Mucosa of descending colon (tissue), 3 donors: ENCODE measurements at regions not wholly inside any gene's neighbourhood (a gene's known extent, or its start where the extent isn't known, plus 50 kb on each side); places are given as distances from the start of the nearest gene placed in this dataset.

Source experiments
- ATAC-seq: fragments of 200-7000 bp; cut with Tn5 transposase; one replicate; pipeline ENCODE4 v1.9.1; 2020; ENCODE audit warnings: mild to moderate bottlenecking, moderate library complexity
- DNase-seq, 3 donors: peaks; one replicate each; pipeline ENCODE4 v3.0.0-alpha.2; 2020
- H3K36me3 ChIP-seq: fragments of 200-600 bp; one replicate; pipeline ENCODE4 v1.8.0; 2021; ENCODE audit warnings: low read depth, mild to moderate bottlenecking
- H3K4me1 ChIP-seq: fragments of 200-600 bp; one replicate; pipeline ENCODE4 v1.8.0; 2021; ENCODE audit warnings: low read depth, mild to moderate bottlenecking
- H3K4me3 ChIP-seq: fragments of 200-600 bp; one replicate; pipeline ENCODE4 v1.8.0; 2021; ENCODE audit warnings: mild to moderate bottlenecking
- H3K9me3 ChIP-seq: fragments of 200-600 bp; one replicate; pipeline ENCODE4 v1.8.0; 2021; ENCODE audit warnings: mild to moderate bottlenecking
- intact Hi-C, 2 donors: fragments of 100-400 bp; cut with DNase I in 1 of 2; cut with micrococcal nuclease in 1 of 2; formaldehyde crosslinking; loops; one replicate each; pipeline versions ENCODE4 v1.11.0 to v1.11.1; 2022; cut with DNase I, micrococcal nuclease
- TF ChIP-seq, protein P1 (sequence below): fragments of 200-600 bp; IDR thresholded peaks from one replicate; pipeline ENCODE4 v1.8.0; 2022; ENCODE audit warnings: antibody characterized with exemption, mild to moderate bottlenecking
- donor health status: DM: no; HTN: no; CAD: no; lungs with moderate emphysema.
- donor health status: DM: no; HTN: no; CAD: no.
- donor health status: DM: no; HTN: yes; CAD: no.

DNA sequence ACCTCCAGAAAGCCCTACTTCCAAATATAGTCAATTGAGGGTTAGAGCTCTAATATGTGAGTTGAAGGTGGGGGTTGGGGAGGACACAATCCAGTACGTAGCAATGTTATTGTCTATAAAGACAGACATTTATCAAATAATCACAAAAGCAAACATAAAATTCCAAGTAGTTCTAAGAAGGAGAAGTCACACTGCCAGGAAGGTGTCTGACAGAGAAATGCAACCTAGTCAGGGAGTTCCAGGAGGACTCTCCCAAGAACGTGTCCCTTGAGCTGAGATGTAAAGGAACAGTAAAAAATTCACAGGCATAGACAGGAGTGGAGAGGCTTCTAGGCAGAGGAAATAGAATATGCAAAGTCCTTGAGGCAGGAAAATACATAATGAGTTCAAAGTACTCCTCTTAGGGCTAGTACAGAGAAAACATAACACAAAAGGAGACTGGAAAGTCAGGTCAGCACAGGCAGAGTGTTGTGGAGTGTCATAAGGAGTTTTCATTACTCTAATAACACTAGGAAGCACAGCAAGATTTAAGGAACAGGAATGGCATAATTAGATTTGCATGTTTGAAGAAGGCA, 277.6 kb upstream of the STT3B start:
- no peaks in the 10 kb centered on the region for H3K4me1 ChIP-seq
- peak; percentile 75 for ATAC-seq
- DNase-seq: no peak
- intact Hi-C loops: no loop called here
- TF ChIP-seq, protein P1, sequence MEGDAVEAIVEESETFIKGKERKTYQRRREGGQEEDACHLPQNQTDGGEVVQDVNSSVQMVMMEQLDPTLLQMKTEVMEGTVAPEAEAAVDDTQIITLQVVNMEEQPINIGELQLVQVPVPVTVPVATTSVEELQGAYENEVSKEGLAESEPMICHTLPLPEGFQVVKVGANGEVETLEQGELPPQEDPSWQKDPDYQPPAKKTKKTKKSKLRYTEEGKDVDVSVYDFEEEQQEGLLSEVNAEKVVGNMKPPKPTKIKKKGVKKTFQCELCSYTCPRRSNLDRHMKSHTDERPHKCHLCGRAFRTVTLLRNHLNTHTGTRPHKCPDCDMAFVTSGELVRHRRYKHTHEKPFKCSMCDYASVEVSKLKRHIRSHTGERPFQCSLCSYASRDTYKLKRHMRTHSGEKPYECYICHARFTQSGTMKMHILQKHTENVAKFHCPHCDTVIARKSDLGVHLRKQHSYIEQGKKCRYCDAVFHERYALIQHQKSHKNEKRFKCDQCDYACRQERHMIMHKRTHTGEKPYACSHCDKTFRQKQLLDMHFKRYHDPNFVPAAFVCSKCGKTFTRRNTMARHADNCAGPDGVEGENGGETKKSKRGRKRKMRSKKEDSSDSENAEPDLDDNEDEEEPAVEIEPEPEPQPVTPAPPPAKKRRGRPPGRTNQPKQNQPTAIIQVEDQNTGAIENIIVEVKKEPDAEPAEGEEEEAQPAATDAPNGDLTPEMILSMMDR: no peak
- H3K4me3 ChIP-seq: no peak overlapping the region
- H3K36me3 ChIP-seq: no peaks in the 10 kb centered on the region
- H3K9me3 ChIP-seq: no peaks in the 10 kb centered on the region

DNA sequence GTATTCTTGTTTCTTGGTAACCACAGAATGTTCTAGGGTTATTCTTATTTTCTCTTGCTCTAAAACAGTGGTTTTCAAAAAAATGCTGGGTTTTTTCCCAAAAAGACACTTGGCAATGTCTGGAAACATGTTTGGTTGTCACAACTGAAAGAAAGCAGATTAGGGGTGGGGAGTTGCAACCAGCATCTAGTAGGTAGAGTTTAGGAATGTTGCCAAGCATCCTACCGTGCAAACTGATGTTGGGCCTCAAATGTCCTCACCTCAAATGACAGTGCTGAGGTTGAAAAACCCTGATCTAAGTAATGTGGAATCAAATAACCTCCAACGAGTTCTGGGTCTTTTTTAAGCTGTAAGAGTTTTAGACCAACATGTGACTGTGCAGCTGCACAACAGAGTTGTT, 270.5 kb upstream of the STT3B start:
- no peak for ATAC-seq
- TF ChIP-seq, protein P1: no peak
- intact Hi-C loops: no loop called here

DNA sequence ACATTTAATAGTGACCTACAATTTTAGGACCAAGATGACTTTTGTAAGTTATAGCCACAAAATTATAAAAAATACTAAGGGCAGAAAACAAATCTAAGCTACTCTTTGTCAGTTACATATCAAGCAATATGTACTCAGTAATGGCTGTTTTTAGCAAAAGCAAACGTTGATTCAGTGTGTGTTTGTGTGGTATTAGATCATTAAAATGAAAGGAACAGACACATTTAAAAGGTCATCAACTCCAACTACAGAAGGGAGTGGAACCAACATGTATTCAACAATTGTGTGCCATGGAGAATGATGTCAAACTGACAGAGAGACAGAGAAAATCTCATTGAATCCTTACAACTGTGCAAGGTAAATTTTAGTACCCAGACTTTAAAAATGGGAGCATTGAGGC, 268.8 kb upstream of the STT3B start:
- no peak overlapping the region for H3K4me3 ChIP-seq
- H3K36me3 ChIP-seq: no peaks in the 10 kb centered on the region
- TF ChIP-seq, protein P1: no peak
- no peaks in the 10 kb centered on the region for H3K9me3 ChIP-seq
- ATAC-seq: no peak
- intact Hi-C loops: no loop called here
- no peaks in the 10 kb centered on the region for H3K4me1 ChIP-seq
- no peak for DNase-seq

More for the DNA sequence above, 270.5 kb upstream of the STT3B start:
- no peak for DNase-seq
- Histone ChIP-seq H3K36me3 (no peaks in the 10 kb centered on the region), H3K9me3 (no peaks in the 10 kb centered on the region), H3K4me3 (no peak overlapping the region), H3K4me1 (no peaks in the 10 kb centered on the region)

DNA sequence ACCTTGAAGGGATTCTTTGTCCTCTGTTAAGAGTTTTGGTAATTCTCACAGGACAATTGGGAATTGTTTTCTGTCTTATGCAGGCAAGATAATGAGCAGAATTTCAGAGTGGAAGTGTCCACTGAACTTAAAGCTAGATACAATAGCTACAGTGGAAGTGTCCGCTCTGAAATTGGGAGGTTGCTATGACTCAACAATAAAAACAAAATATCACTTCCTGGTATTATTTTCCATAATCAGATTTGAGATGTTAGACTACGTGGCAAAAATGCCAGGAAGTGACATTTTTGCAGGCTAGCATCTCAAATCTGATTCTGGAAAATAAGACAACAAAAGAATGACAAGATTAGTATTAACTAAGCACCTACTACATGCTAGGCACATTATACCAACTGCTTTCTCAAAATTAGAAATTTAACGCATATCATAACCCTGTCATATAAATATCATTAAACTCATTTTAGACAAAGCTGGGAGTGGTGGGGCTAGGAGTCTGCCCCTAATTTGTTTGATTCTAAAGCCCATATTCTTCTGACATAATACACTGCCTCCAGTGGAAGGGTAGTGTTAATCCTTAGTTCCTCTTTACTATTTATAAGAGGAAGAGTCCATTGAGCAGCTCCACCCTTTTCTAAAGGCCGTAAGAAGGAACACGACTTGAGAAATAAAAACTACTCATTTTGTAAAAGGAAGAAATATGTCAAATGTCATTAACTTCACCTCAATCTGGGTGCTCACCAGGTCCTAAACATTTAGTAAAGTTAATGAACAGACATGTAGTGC, 266.9 kb upstream of the STT3B start:
- H3K36me3 ChIP-seq: no peaks in the 10 kb centered on the region
- intact Hi-C loops: no loop called here
- H3K9me3 ChIP-seq: no peaks in the 10 kb centered on the region
- DNase-seq (no peak), ATAC-seq (peak; percentile 26)
- no peaks in the 10 kb centered on the region for H3K4me1 ChIP-seq
- TF ChIP-seq, protein P1: no peak
- H3K4me3 ChIP-seq: no peak overlapping the region

DNA sequence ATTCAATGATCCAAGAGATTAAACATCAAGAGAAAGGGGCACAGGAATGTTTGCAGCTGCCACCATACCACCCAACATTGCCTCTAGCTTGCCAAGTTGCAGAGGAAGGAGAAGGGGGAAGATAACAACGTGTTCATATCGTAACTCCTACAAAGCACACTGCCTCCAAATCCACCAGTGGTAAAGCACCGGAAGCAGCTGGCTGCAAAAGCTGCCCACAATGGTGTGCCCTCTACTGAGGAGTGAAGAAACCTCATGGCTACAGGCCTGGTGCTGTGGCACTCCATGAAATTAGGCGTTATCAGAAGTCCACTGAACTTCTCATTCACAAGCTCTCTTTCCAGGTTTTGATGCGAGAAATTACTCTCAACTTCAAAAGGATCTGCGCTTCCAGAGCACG, 263.9 kb upstream of the STT3B start:
- intact Hi-C loops: no loop called here
- Histone ChIP-seq H3K36me3 (no peaks in the 10 kb centered on the region), H3K4me1 (no peaks in the 10 kb centered on the region), H3K4me3 (no peak overlapping the region), H3K9me3 (no peaks in the 10 kb centered on the region)
- no peak for DNase-seq
- ATAC-seq: no peak
- TF ChIP-seq, protein P1: no peak
